ENCODE measurements at regions not wholly inside any gene's neighbourhood (a gene's known extent, or its start where the extent isn't known, plus 50 kb on each side); places are given as distances from the start of the nearest gene placed in this dataset.

DNA sequence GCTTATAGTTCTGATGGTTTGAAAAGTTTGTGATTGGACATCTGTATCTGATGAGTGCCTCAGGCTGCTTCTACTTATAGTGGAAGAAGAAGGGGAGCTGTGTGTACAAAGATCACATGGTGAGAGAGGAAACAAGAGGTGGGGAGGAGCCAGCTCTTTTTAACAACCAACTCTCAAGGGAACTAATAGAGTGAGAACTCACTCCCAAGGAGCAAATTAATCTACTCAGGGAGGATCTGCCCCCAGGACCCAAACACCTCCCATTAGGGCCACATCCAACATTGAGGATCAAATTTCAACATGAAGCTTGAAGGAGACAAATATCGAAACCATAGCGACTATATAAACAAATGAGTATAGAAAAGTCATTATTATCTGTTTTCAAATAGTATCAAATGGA lies 64.7 kb upstream of the PRLR start:
- H2BK15ac ChIP-seq (ENCODE audit: low read length), result no peak overlapping the region
- 86% methylated on average over 2 of the region's 2 CpGs; no CpG with 5 or more reads in 1 of the 2 experiments for WGBS, 2 experiments (ENCODE audit: extremely low coverage in 1 of 2, insufficient coverage in 1 of 2, insufficient read length in 1 of 2, insufficient replicate concordance in 2 of 2, low coverage in 1 of 2, low lambda C conversion rate in 2 of 2, missing lambda C conversion rate in 1 of 2)

More for the DNA sequence above, 64.7 kb upstream of the PRLR start:
- CTCF ChIA-PET (ENCODE audit: partially characterized antibody), result interaction anchor here (0.9 to 1.4 kb wide), 4 partner anchors 40 to 304 kb away, joined by 3 to 5 read pairs (median 4); no protein-coding TSS in a partner anchor
- H2BK5ac ChIP-seq (ENCODE audit: low read depth, low read length), result no peak overlapping the region
- H4K5ac ChIP-seq (ENCODE audit: insufficient read length, low read depth, low read length), result no peak overlapping the region
- TF ChIP-seq SUZ12 (IDR thresholded peaks at IDR 0.05; ENCODE audit: low read length), result no peak
- no peak overlapping the region for H3K27ac ChIP-seq (ENCODE audit: low read depth, low read length)
- H3K79me2 ChIP-seq (ENCODE audit: control insufficient read depth in 1 of 2, insufficient read depth in 2 of 2, low read length in 2 of 2), result no peaks in the 10 kb centered on the region
- H3K4me1 ChIP-seq (replicated peaks in 1 of 4; ENCODE audit: control insufficient read depth in 3 of 4, insufficient read depth in 4 of 4, low read length in 3 of 4), result no peaks in the 10 kb centered on the region
- H4K20me1 ChIP-seq (replicated peaks in 1 of 2; ENCODE audit: control insufficient read depth in 1 of 2, insufficient read depth in 2 of 2, low read length in 2 of 2), result no peaks in the 10 kb centered on the region
- H3K23me2 ChIP-seq (ENCODE audit: low read depth, low read length), result no peaks in the 10 kb centered on the region
- no peak overlapping the region for H2BK12ac ChIP-seq (ENCODE audit: low read depth, low read length)
- H3K4me2 ChIP-seq (ENCODE audit: insufficient read depth in 1 of 2, low read depth in 2 of 2, low read length in 2 of 2), result no peak overlapping the region
- no peak overlapping the region for H3K4me3 ChIP-seq (ENCODE audit: extremely low read depth in 1 of 4, insufficient read depth in 2 of 4, low read depth in 3 of 4, low read length in 4 of 4)
- H2AK5ac ChIP-seq (ENCODE audit: low read depth, low read length), result no peak overlapping the region
- no peak overlapping the region for H4K91ac ChIP-seq (replicated peaks; ENCODE audit: insufficient read length, low read length)
- H3K14ac ChIP-seq (ENCODE audit: insufficient read length), result no peak overlapping the region
- no peaks in the 10 kb centered on the region for H3K27me3 ChIP-seq (replicated peaks in 1 of 4; ENCODE audit: control insufficient read depth in 3 of 4, extremely low read depth in 1 of 4, insufficient read depth in 3 of 4, low read length in 3 of 4)
- H2BK120ac ChIP-seq (replicated peaks; ENCODE audit: low read depth, low read length), result no peak overlapping the region
- peaks cover 0 to 2% of the 10 kb centered on the region in 2 experiments; a peak in 1 of 4 replicates for H3K9me3 ChIP-seq (ENCODE audit: insufficient read depth in 2 of 2, low read depth in 1 of 2, low read length in 1 of 2)
- H3K56ac ChIP-seq (replicated peaks; ENCODE audit: insufficient read length, low read depth, low read length), result no peak overlapping the region
- H2AFZ ChIP-seq (ENCODE audit: low read length), result no peak overlapping the region
- no peaks in the 10 kb centered on the region; a peak in 1 of 8 replicates for H3K36me3 ChIP-seq (ENCODE audit: control insufficient read depth in 2 of 4, insufficient read depth in 4 of 4, low read length in 3 of 4)
- no peak overlapping the region for H3K9ac ChIP-seq (replicated peaks in 1 of 4; ENCODE audit: extremely low read depth in 1 of 4, low read depth in 3 of 4, low read length in 3 of 4)
- no peak overlapping the region for H4K8ac ChIP-seq (ENCODE audit: extremely low read depth, insufficient read depth, low read length)
- FAIRE-seq, result no peak
- no peaks in the 10 kb centered on the region for H3K79me1 ChIP-seq (ENCODE audit: low read depth, low read length)
- POLR2A ChIA-PET (ENCODE audit: partially characterized antibody), result no interaction called here
- no peak for DNase-seq (ENCODE audit: low read depth in 1 of 2, low spot score in 2 of 2)
- no peak overlapping the region for H3K18ac ChIP-seq (ENCODE audit: extremely low read depth, low read length)
- no peak overlapping the region for H2BK20ac ChIP-seq (ENCODE audit: low read length)
- H3K4ac ChIP-seq (replicated peaks; ENCODE audit: insufficient read length, low read depth, low read length), result no peak overlapping the region
- no peak overlapping the region for H3K23ac ChIP-seq (ENCODE audit: insufficient read length)

All from H1 (cell line).